OCI-LY3 (cell line): ENCODE measurements at regions not wholly inside any gene's neighbourhood (a gene's known extent, or its start where the extent isn't known, plus 50 kb on each side); places are given as distances from the start of the nearest gene placed in this dataset.

Experiments
- EZH2phosphoT487 ChIP-seq: fragments of 200-600 bp; shearing (Covaris generic); IDR thresholded peaks from 2 replicates; pipeline ENCODE4 v1.6.1; 2018; ENCODE audit warnings: antibody characterized with exemption, mixed run types, low read depth
- TF ChIP-seq, protein P1 (sequence below): fragments of 200-600, 300-600 bp; sonication (generic); IDR thresholded peaks from 2 replicates; pipeline ENCODE4 v1.5.1; 2014; ENCODE audit warnings: antibody characterized with exemption, low read length, low read depth

GRCh38 chr9:88280816-88281382, 107.3 kb upstream of the SPIN1 start:
- TF ChIP-seq, protein P1, sequence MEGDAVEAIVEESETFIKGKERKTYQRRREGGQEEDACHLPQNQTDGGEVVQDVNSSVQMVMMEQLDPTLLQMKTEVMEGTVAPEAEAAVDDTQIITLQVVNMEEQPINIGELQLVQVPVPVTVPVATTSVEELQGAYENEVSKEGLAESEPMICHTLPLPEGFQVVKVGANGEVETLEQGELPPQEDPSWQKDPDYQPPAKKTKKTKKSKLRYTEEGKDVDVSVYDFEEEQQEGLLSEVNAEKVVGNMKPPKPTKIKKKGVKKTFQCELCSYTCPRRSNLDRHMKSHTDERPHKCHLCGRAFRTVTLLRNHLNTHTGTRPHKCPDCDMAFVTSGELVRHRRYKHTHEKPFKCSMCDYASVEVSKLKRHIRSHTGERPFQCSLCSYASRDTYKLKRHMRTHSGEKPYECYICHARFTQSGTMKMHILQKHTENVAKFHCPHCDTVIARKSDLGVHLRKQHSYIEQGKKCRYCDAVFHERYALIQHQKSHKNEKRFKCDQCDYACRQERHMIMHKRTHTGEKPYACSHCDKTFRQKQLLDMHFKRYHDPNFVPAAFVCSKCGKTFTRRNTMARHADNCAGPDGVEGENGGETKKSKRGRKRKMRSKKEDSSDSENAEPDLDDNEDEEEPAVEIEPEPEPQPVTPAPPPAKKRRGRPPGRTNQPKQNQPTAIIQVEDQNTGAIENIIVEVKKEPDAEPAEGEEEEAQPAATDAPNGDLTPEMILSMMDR = no peak
- no peak for TF ChIP-seq EZH2phosphoT487
